T-cell (primary cell): ENCODE measurements at regions not wholly inside any gene's neighbourhood (a gene's known extent, or its start where the extent isn't known, plus 50 kb on each side); places are given as distances from the start of the nearest gene placed in this dataset.

Source experiments
- ATAC-seq, 4 experiments: fragments of 200-7000 bp in 3 of 4; fragments of 150-1000 bp in 1 of 4; cut with Tn5 transposase; replicated peaks in 1 of 4; 1 replicate in 3 of 4; 2 replicates in 1 of 4; pipeline ENCODE4 v1.10.0; 2021; ENCODE audit warnings: moderate library complexity in 3 of 4, mild to moderate bottlenecking in 2 of 4, moderate number of reproducible peaks in 1 of 4
- CTCF ChIA-PET, 2 donors: fragments of 300-600 bp; sonication (Branson Sonifier 250); formaldehyde crosslinking; loops; one replicate each; lab custom pipeline; 2022; ENCODE audit warnings: antibody characterized with exemption in 2 of 2; lab: Charles Lee
- POLR2A ChIA-PET, 2 donors: fragments of 300-600 bp; sonication (Branson Sonifier 250); formaldehyde crosslinking; loops; one replicate each; lab custom pipeline; 2022; ENCODE audit warnings: antibody characterized with exemption in 2 of 2; lab: Charles Lee
- DNase-seq, 35 experiments: peaks; one replicate each; pipeline versions ENCODE4 v3.0.0 to v3.0.0-alpha.2; 2013 to 2023
- H3K27ac ChIP-seq: one replicate; pipeline ENCODE4 v1.5.1; 2013; ENCODE audit warnings: low read length
- H3K27me3 ChIP-seq, 2 experiments: replicated peaks in 1 of 2; 1 replicate in 1 of 2; 2 replicates in 1 of 2; pipeline versions ENCODE4 v1.6.1 to v1.7.0; 2013; ENCODE audit warnings: low read length in 1 of 2, mixed read lengths in 1 of 2; ENCODE audit not compliant: control insufficient read depth in 2 of 2, insufficient read depth in 2 of 2; ENCODE audit errors: extremely low read depth in 1 of 2
- H3K36me3 ChIP-seq, 2 donors: 1 replicate in 1 of 2; 2 replicates in 1 of 2; pipeline versions ENCODE4 v1.6.1 to v1.7.0; 2013; ENCODE audit warnings: low read length in 1 of 2; ENCODE audit not compliant: control insufficient read depth in 2 of 2, insufficient read depth in 1 of 2; ENCODE audit errors: extremely low read depth in 1 of 2
- H3K4me1 ChIP-seq, 2 experiments: 1 replicate in 1 of 2; 2 replicates in 1 of 2; pipeline versions ENCODE4 v1.6.1 to v1.7.0; 2013; ENCODE audit warnings: low read length in 2 of 2, mixed read lengths in 1 of 2; ENCODE audit not compliant: insufficient read depth in 2 of 2, control insufficient read depth in 1 of 2; ENCODE audit errors: extremely low read depth in 1 of 2
- H3K4me3 ChIP-seq, 2 donors: 1 replicate in 1 of 2; 2 replicates in 1 of 2; pipeline versions ENCODE4 v1.5.1 to v1.7.0; 2013; ENCODE audit warnings: mild to moderate bottlenecking in 2 of 2, low read length in 1 of 2, moderate library complexity in 1 of 2; ENCODE audit not compliant: control insufficient read depth in 1 of 2; ENCODE audit errors: extremely low read depth in 1 of 2
- H3K9me3 ChIP-seq: 2 replicates; pipeline ENCODE4 v1.7.0; 2013
- H3K27ac Mint-ChIP-seq, 2 donors: one replicate each; pipeline ENCODE4 v1.8.0; 2020 to 2021; ENCODE audit warnings: mild to moderate bottlenecking in 2 of 2, mixed read lengths in 2 of 2
- H3K27me3 Mint-ChIP-seq, 2 donors: one replicate each; pipeline ENCODE4 v1.8.0; 2021 to 2022; ENCODE audit warnings: mixed read lengths in 2 of 2
- H3K36me3 Mint-ChIP-seq: one replicate; pipeline ENCODE4 v1.8.0; 2021; ENCODE audit warnings: mixed read lengths
- H3K4me1 Mint-ChIP-seq, 3 donors: one replicate each; pipeline ENCODE4 v1.8.0; 2020 to 2022; ENCODE audit warnings: mixed read lengths in 3 of 3, mild to moderate bottlenecking in 1 of 3
- H3K4me3 Mint-ChIP-seq, 3 donors: one replicate each; pipeline ENCODE4 v1.8.0; 2020 to 2022; ENCODE audit warnings: mild to moderate bottlenecking in 3 of 3, mixed read lengths in 3 of 3, moderate library complexity in 3 of 3
- H3K9me3 Mint-ChIP-seq, 3 donors: one replicate each; pipeline ENCODE4 v1.8.0; 2020 to 2022; ENCODE audit warnings: mixed read lengths in 3 of 3
- WGBS: methylation state at CpG from one replicate; pipeline ENCODE4 v1.1.5; 2013; ENCODE audit warnings: missing lambda C conversion rate; ENCODE audit not compliant: insufficient coverage; 5-methylcytosine and 5-hydroxymethylcytosine counted together

DNA sequence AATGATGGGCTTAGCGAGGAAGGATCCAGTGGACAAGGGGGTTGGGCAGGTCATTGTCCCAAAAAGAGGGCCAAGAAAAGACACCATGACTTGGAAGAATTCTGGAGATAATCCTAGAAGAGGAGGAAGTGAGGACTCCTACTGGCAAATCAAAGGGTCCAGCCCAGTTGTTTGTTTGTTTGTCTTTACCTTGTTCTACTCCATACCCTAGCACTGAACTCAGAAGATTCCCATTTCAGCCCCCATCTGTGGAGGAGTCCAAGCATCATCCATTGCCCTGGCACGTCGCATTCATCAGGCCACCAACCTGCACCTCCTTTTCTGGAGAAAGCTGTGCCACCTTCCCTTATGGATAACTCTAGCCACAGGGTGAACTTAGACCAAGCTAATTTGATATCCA lies 326.2 kb downstream of the EN1 start:
- Mint-ChIP-seq H3K4me3 (no peak overlapping the region), H3K9me3 (peaks cover 0 to 26% (median 4%) of the 10 kb centered on the region in 3 donors), H3K36me3 (no peaks in the 10 kb centered on the region), H3K27ac (no peak overlapping the region), H3K27me3 (no peaks in the 10 kb centered on the region), H3K4me1 (no peaks in the 10 kb centered on the region)
- H3K4me3 ChIP-seq, result no peak overlapping the region
- ChIA-PET CTCF (no interaction called here), POLR2A (no interaction called here)
- no peaks in the 10 kb centered on the region for H3K36me3 ChIP-seq
- no peaks in the 10 kb centered on the region for H3K9me3 ChIP-seq
- DNase-seq, result no peak
- H3K27me3 ChIP-seq, result peaks cover 0 to 4% of the 10 kb centered on the region in 2 experiments
- 60% methylated on average over 1 of the region's 3 CpGs for WGBS
- H3K27ac ChIP-seq, result no peak overlapping the region
- ATAC-seq, result no peak
- no peaks in the 10 kb centered on the region for H3K4me1 ChIP-seq

- Mint-ChIP-seq H3K36me3 (no peaks in the 10 kb centered on the region), H3K27ac (no peak overlapping the region), H3K4me3 (no peak overlapping the region), H3K9me3 (peaks cover 0 to 26% (median 4%) of the 10 kb centered on the region in 3 donors), H3K4me1 (no peaks in the 10 kb centered on the region), H3K27me3 (no peaks in the 10 kb centered on the region)
- DNase-seq, result no peak
- Histone ChIP-seq H3K36me3 (no peaks in the 10 kb centered on the region), H3K27me3 (peaks cover 0 to 7% of the 10 kb centered on the region in 2 experiments), H3K4me3 (no peak overlapping the region), H3K9me3 (no peaks in the 10 kb centered on the region), H3K27ac (no peak overlapping the region), H3K4me1 (no peaks in the 10 kb centered on the region)
- ChIA-PET CTCF (no interaction called here), POLR2A (no interaction called here)
- ATAC-seq, result no peak
- WGBS, result 100% methylated on average over 3 of the region's 4 CpGs
These were observed 327.2 kb downstream of the EN1 start for GRCh38 chr2:118520246-118520645.

DNA sequence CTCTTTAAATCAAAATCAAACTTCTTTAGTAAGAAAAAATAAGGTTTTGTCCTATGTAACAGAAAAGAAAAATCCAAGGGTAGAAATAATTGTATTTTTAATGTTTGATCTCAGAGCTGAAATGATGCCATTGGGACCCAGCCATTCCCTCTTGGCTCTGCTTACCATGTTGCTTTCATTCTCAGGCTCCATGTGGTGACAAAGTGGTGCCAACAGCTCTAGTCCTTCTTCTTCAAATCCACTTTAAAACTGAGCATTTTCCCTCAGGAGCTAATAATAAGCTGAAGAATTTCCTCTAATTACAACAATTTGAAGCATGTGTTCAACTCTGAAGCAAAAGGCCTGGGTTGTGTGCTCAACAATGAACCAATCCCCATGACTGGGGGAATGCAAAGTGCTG lies 327.9 kb downstream of the EN1 start:
- Histone ChIP-seq H3K4me3 (no peak overlapping the region), H3K27ac (no peak overlapping the region), H3K36me3 (no peaks in the 10 kb centered on the region), H3K4me1 (no peaks in the 10 kb centered on the region), H3K9me3 (no peaks in the 10 kb centered on the region), H3K27me3 (peaks cover 0 to 7% of the 10 kb centered on the region in 2 experiments)
- H3K27ac Mint-ChIP-seq, result no peak overlapping the region
- no peaks in the 10 kb centered on the region for H3K36me3 Mint-ChIP-seq
- no peaks in the 10 kb centered on the region for H3K4me1 Mint-ChIP-seq
- DNase-seq (no peak), ATAC-seq (no peak)
- H3K27me3 Mint-ChIP-seq, result no peaks in the 10 kb centered on the region
- POLR2A ChIA-PET, result no interaction called here
- no peak overlapping the region for H3K4me3 Mint-ChIP-seq
- peaks cover 0 to 29% (median 5%) of the 10 kb centered on the region in 3 donors for H3K9me3 Mint-ChIP-seq
- CTCF ChIA-PET, result no interaction called here

DNA sequence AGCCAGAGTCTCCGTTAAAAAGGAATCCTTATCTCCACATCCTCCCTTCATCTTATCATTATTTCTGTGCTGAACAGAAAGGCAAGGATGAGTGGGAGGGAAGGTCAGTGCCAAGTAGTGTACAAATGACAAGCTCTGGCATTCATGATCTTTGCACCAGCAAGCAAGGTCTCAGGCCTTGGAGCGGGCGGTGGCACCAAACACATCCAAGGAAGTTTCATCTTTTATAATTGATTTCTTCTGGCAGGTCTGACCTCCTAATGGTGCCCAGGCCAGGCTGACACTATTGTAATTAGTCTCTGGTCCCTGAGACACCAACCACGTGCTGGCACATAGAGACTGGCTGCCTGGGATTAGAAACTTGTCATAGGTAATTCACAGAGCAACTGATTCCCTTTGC lies 336.6 kb downstream of the EN1 start:
- no peak overlapping the region for H3K27ac ChIP-seq
- no peak overlapping the region for H3K27ac Mint-ChIP-seq
- H3K4me1 Mint-ChIP-seq, result no peaks in the 10 kb centered on the region
- no peaks in the 10 kb centered on the region for H3K36me3 ChIP-seq
- H3K9me3 ChIP-seq, result no peaks in the 10 kb centered on the region
- H3K27me3 ChIP-seq, result no peaks in the 10 kb centered on the region
- WGBS, result 17% methylated on average over 1 of the region's 4 CpGs
- H3K36me3 Mint-ChIP-seq, result no peaks in the 10 kb centered on the region
- ChIA-PET CTCF (no interaction called here), POLR2A (no interaction called here)
- H3K27me3 Mint-ChIP-seq, result peaks cover 6 to 7% of the 10 kb centered on the region in 2 donors
- H3K4me3 Mint-ChIP-seq, result no peak overlapping the region
- DNase-seq, result no peak
- no peak overlapping the region for H3K4me3 ChIP-seq
- no peak for ATAC-seq
- no peaks in the 10 kb centered on the region for H3K4me1 ChIP-seq
- H3K9me3 Mint-ChIP-seq, result peaks cover 0 to 7% (median 4%) of the 10 kb centered on the region in 3 donors

DNA sequence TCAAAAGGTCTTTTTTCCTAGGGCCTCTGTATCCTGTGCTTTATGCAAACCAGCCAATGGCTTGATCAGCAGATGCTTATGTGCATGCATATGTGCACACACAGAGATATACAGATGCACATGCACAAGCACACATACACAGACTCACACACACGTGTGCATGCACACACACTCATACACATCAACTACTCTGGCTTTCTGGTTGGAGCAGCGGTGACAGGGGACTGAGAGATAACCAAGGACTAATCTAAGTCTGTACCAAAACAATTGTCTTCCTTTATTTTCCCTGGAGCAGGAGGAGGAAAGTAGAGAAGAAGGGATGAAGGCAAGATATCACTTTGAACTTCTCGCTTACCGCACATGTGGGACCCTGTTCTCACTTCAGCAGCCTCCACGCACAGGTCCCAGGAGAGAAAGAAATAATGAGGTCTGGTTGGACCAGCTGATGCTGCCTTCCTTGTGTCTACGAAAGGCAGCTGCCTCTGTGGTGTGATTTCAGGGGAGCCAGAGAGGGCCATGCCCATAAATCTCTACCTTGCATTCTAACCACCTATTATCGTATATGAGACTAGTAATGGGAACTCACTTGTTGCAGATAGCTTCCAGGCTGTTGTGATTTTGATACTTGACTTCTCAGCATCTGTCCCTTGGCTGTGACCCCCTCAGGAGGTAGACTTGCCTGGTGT lies 338.0 kb downstream of the EN1 start:
- Mint-ChIP-seq H3K27ac (no peak overlapping the region), H3K4me1 (no peaks in the 10 kb centered on the region), H3K27me3 (peaks cover 6 to 7% of the 10 kb centered on the region in 2 donors), H3K9me3 (peaks cover 0 to 3% (median 2%) of the 10 kb centered on the region in 3 donors), H3K4me3 (no peak overlapping the region), H3K36me3 (no peaks in the 10 kb centered on the region)
- no peaks in the 10 kb centered on the region for H3K4me1 ChIP-seq
- H3K9me3 ChIP-seq, result no peaks in the 10 kb centered on the region
- POLR2A ChIA-PET, result no interaction called here
- no peak for ATAC-seq
- WGBS, result 100% methylated on average over 2 of the region's 7 CpGs
- CTCF ChIA-PET, result no interaction called here
- no peak overlapping the region for H3K4me3 ChIP-seq
- H3K36me3 ChIP-seq, result no peaks in the 10 kb centered on the region
- DNase-seq, result no peak
- no peaks in the 10 kb centered on the region for H3K27me3 ChIP-seq
- no peak overlapping the region for H3K27ac ChIP-seq

DNA sequence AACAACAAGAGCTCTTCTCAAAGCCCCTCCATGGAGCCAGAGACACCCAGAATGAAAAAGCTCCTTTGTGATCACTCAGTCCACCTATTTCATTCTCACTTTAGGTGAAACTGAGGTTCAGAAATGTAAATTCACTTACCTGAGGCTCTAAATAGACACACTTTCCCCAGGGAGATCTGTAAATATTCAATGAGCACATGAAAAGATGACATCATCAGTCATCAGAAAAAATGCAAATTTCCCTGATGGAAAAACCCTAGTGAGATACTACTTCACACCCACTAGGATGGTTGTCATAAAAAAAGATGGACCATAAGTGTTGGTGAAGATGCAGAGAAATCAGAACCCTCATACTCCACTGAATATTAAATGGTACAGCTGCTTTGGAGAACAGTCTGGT lies 339.2 kb downstream of the EN1 start:
- Mint-ChIP-seq H3K4me1 (no peaks in the 10 kb centered on the region), H3K27ac (no peak overlapping the region)

GRCh38 chr2:118505436-118505835 lies 342.0 kb downstream of the EN1 start:
- Histone ChIP-seq H3K4me1 (no peaks in the 10 kb centered on the region), H3K9me3 (no peaks in the 10 kb centered on the region), H3K27me3 (no peaks in the 10 kb centered on the region), H3K36me3 (no peaks in the 10 kb centered on the region), H3K27ac (no peak overlapping the region), H3K4me3 (no peak overlapping the region)
- Mint-ChIP-seq H3K27me3 (peaks cover 4 to 13% of the 10 kb centered on the region in 2 donors), H3K4me1 (no peaks in the 10 kb centered on the region), H3K36me3 (no peaks in the 10 kb centered on the region), H3K4me3 (no peak overlapping the region), H3K9me3 (no peaks in the 10 kb centered on the region), H3K27ac (no peak overlapping the region)
- CTCF ChIA-PET, result no interaction called here
- ATAC-seq (no peak), DNase-seq (no peak)
- POLR2A ChIA-PET, result no interaction called here
- 100% methylated on average over 1 of the region's 2 CpGs for WGBS

More for the DNA sequence above, 339.2 kb downstream of the EN1 start:
- Histone ChIP-seq H3K4me1 (no peaks in the 10 kb centered on the region), H3K27ac (no peak overlapping the region), H3K4me3 (no peak overlapping the region), H3K27me3 (no peaks in the 10 kb centered on the region), H3K9me3 (no peaks in the 10 kb centered on the region), H3K36me3 (no peaks in the 10 kb centered on the region)
- no peak for ATAC-seq
- Mint-ChIP-seq H3K9me3 (no peaks in the 10 kb centered on the region), H3K36me3 (no peaks in the 10 kb centered on the region), H3K27me3 (peaks cover 4 to 7% of the 10 kb centered on the region in 2 donors), H3K4me3 (no peak overlapping the region)
- DNase-seq, result no peak
- ChIA-PET CTCF (no interaction called here), POLR2A (no interaction called here)
